ENCODE measurements at regions not wholly inside any gene's neighbourhood (a gene's known extent, or its start where the extent isn't known, plus 50 kb on each side); places are given as distances from the start of the nearest gene placed in this dataset.

GRCh38 chr2:145728511-145728910, 1208.6 kb upstream of the ZEB2 start:
- no peak overlapping the region for H3K27ac ChIP-seq (ENCODE audit: low read length in 2 of 2)
- CTCF ChIA-PET, result no interaction called here
- intact Hi-C loops (cut with micrococcal nuclease), result no loop called here
- H3K4me3 ChIP-seq (ENCODE audit: control extremely low read depth in 1 of 5, extremely low read depth in 1 of 5, insufficient read depth in 1 of 5, low read depth in 2 of 5, low read length in 4 of 5), result no peak overlapping the region
- no CpG with 5 or more reads among the region's 1 CpG for WGBS (ENCODE audit: insufficient coverage)
- no peaks in the 10 kb centered on the region for H3K36me3 ChIP-seq (replicated peaks in 1 of 2; ENCODE audit: control extremely low read depth in 1 of 2, control insufficient read depth in 1 of 2, extremely low read depth in 1 of 2, insufficient read depth in 2 of 2, low read length in 1 of 2)
- DNase-seq (no peak), ATAC-seq (ENCODE audit: low read depth) (no peak)
- H3K27me3 ChIP-seq (replicated peaks in 1 of 4; ENCODE audit: control extremely low read depth in 1 of 4, control insufficient read depth in 3 of 4, insufficient read depth in 4 of 4, low read length in 3 of 4), result no peaks in the 10 kb centered on the region
- no peak overlapping the region for H3K9ac ChIP-seq (ENCODE audit: low read length)
- no peak overlapping the region for H3K4me2 ChIP-seq (replicated peaks; ENCODE audit: low read depth, low read length, poor library complexity, severe bottlenecking)
- Mint-ChIP-seq H3K9me3 (ENCODE audit: insufficient read depth) (no peaks in the 10 kb centered on the region), H3K4me1 (peaks cover 8% of the 10 kb centered on the region), H3K27ac (no peak overlapping the region), H3K4me3 (no peak overlapping the region), H3K27me3 (no peaks in the 10 kb centered on the region)
- TF ChIP-seq EZH2 (IDR thresholded peaks at IDR 0.05; ENCODE audit: borderline replicate concordance, insufficient read depth, low read depth, low read length, poor library complexity, severe bottlenecking), result no peak
- TF ChIP-seq CTCF (IDR thresholded peaks at IDR 0.05), result no peak
- POLR2A ChIA-PET, result no interaction called here
- no peaks in the 10 kb centered on the region for H3K4me1 ChIP-seq (ENCODE audit: control insufficient read depth in 2 of 2, insufficient read depth in 2 of 2, low read length in 2 of 2)
- H4K20me1 ChIP-seq (ENCODE audit: control insufficient read depth, insufficient read depth, low read length, poor library complexity, severe bottlenecking), result no peaks in the 10 kb centered on the region
- H3K9me3 ChIP-seq (ENCODE audit: control extremely low read depth in 1 of 3, control insufficient read depth in 2 of 3, insufficient read depth in 1 of 3, low read length in 2 of 3), result no peaks in the 10 kb centered on the region
- H2AFZ ChIP-seq (ENCODE audit: insufficient read depth, low read depth, low read length, poor library complexity, severe bottlenecking), result no peak overlapping the region
- no peaks in the 10 kb centered on the region for H3K79me2 ChIP-seq (ENCODE audit: control insufficient read depth, insufficient read depth, low read length)

- H3K4me1 Mint-ChIP-seq, result peaks cover 13% of the 10 kb centered on the region
- no peaks in the 10 kb centered on the region for H3K9me3 ChIP-seq (ENCODE audit: control extremely low read depth in 1 of 3, control insufficient read depth in 2 of 3, insufficient read depth in 1 of 3, low read length in 2 of 3)
- TF ChIP-seq CTCF (IDR thresholded peaks at IDR 0.05) (no peak), EZH2 (IDR thresholded peaks at IDR 0.05; ENCODE audit: borderline replicate concordance, insufficient read depth, low read depth, low read length, poor library complexity, severe bottlenecking) (no peak)
- H2AFZ ChIP-seq (ENCODE audit: insufficient read depth, low read depth, low read length, poor library complexity, severe bottlenecking), result no peak overlapping the region
- DNase-seq (no peak), ATAC-seq (ENCODE audit: low read depth) (no peak)
- H3K9ac ChIP-seq (ENCODE audit: low read length), result no peak overlapping the region
- H3K27ac ChIP-seq (ENCODE audit: low read length in 2 of 2), result no peak overlapping the region
- H3K79me2 ChIP-seq (ENCODE audit: control insufficient read depth, insufficient read depth, low read length), result no peaks in the 10 kb centered on the region
- H3K9me3 Mint-ChIP-seq (ENCODE audit: insufficient read depth), result no peaks in the 10 kb centered on the region
- 100% methylated on average over 2 of the region's 3 CpGs for WGBS (ENCODE audit: insufficient coverage)
- no peaks in the 10 kb centered on the region for H3K4me1 ChIP-seq (ENCODE audit: control insufficient read depth in 2 of 2, insufficient read depth in 2 of 2, low read length in 2 of 2)
- no peaks in the 10 kb centered on the region for H4K20me1 ChIP-seq (ENCODE audit: control insufficient read depth, insufficient read depth, low read length, poor library complexity, severe bottlenecking)
- H3K4me2 ChIP-seq (replicated peaks; ENCODE audit: low read depth, low read length, poor library complexity, severe bottlenecking), result no peak overlapping the region
- no peaks in the 10 kb centered on the region for H3K27me3 Mint-ChIP-seq
- H3K27me3 ChIP-seq (replicated peaks in 1 of 4; ENCODE audit: control extremely low read depth in 1 of 4, control insufficient read depth in 3 of 4, insufficient read depth in 4 of 4, low read length in 3 of 4), result no peaks in the 10 kb centered on the region
- H3K4me3 Mint-ChIP-seq, result no peak overlapping the region
- POLR2A ChIA-PET, result no interaction called here
- H3K36me3 ChIP-seq (replicated peaks in 1 of 2; ENCODE audit: control extremely low read depth in 1 of 2, control insufficient read depth in 1 of 2, extremely low read depth in 1 of 2, insufficient read depth in 2 of 2, low read length in 1 of 2), result no peaks in the 10 kb centered on the region
- H3K4me3 ChIP-seq (ENCODE audit: control extremely low read depth in 1 of 5, extremely low read depth in 1 of 5, insufficient read depth in 1 of 5, low read depth in 2 of 5, low read length in 4 of 5), result no peak overlapping the region
- CTCF ChIA-PET, result no interaction called here
- intact Hi-C loops (cut with micrococcal nuclease), result no loop called here
- H3K27ac Mint-ChIP-seq, result no peak overlapping the region
Observed at GRCh38 chr2:145725876-145726275, 1206.0 kb upstream of the ZEB2 start.
